Fibroblast of gingiva (primary cell): ENCODE measurements at regions not wholly inside any gene's neighbourhood (a gene's known extent, or its start where the extent isn't known, plus 50 kb on each side); places are given as distances from the start of the nearest gene placed in this dataset.

Experiments used
- DNase-seq: peaks from one replicate; pipeline ENCODE4 v3.0.0-alpha.2; 2011; ENCODE audit warnings: low read depth

DNA sequence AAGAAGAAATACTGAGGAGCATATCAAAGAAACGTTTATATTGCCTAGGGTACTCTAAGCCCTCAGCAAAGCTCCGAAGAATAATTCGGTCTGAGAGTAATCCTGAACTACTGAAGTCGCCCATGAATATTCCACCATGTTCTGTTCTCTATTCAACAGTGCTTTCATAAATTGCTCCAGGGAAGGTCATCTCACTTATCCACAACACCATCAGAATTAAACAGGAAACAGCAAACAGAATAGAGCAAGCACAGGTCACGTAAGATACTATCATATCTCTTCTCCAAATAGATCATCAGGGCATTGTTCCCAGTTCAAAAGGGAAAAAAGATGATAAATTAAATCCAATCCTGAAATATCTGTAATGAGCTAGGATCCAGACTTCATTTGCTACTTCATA is 325.6 kb downstream of the DEPDC1B start:
- no peak for DNase-seq

DNA sequence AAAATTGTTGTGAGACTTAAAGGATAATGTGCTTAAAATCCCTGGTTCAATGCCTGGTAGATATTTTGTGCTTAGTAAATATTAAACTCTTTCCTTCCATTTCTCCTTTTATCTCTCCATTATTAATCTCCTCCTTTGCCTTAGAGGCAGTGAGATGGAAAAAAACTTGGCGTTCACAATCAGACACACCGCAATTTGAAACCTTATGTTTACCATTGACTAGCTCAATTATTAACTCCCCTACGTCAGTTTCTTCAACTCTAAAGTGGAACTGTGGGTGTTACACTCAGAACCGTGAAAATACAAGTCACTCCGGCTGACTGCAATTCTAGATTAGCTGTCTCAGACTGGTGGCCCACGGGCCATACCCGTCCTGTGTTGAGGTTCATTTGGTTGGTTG is 327.2 kb downstream of the DEPDC1B start:
- DNase-seq: no peak

DNA sequence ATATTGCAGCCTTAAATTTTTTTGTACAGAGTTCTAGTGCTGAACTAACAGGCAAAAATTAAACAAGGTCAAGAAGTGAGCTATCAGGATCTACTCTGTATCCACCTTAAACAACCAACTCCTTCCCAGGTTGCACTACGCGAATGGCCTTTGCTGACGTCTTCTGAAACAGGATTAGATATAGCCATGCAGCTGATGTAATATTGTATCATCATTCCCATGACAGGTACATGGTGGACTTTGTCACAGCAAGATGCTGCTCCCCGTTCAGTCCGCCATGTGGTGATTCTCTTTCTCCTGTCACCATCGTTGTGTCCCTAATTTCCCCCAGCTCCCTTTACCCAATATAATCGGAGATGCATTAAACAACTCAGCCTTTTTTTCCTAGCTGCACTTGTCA is 328.9 kb downstream of the DEPDC1B start:
- DNase-seq: no peak

DNA sequence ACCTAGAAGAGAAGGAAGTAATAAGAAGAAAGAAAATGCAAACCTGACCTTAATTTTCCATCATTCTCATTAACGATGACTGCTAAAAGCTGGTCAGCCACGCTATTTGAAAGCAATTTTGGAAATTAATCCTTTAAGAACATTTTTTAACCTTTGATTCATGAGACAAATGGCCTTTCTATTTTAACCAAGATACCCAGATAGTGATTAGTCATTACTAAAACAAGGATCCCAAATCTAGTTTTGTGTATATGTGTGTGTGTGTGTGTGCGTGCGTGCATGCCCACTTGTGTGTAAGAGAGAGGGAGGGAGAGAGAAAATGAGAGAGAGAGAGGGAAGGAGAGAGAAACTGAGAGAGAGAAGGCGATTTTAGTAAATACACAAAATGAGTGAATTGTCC is 329.5 kb downstream of the DEPDC1B start:
- no peak for DNase-seq

DNA sequence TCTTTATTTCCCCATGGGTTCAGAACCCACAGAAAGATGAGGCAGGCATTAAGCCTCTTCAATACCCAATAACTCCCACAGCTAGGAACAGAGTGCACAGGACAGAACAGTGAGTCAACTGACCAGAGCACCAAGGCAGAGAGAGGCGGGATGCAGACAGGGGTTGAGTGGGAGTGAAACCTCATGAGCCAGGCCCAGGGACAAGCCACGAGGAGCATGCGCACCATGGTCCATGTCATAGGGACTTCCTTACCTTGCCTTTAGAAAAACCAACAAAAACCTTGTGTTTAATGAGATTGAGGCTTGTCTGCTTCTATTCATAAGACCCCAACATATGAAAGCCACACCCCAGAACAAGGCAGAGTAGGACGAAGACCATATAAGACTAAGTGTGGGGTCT is 330.6 kb downstream of the DEPDC1B start:
- no peak for DNase-seq

DNA sequence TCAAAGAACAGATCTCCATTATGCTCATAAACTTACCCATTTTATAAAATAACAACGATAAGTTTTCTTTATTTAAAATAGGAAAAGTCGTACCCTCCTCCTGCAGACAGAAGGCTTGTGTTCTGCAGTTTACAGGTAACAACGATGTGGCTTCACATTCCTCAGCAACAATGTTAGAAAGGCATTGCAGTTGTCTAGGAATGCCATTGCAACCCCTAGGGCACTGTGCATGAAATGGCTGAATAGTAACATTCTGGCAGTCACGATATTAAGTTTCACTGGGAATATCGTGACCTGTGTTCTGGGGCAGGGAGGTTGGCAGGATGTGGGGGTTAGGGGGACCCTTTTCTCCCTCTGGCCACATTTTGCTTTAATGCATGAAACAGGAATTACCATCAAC is 331.9 kb downstream of the DEPDC1B start:
- DNase-seq: no peak

DNA sequence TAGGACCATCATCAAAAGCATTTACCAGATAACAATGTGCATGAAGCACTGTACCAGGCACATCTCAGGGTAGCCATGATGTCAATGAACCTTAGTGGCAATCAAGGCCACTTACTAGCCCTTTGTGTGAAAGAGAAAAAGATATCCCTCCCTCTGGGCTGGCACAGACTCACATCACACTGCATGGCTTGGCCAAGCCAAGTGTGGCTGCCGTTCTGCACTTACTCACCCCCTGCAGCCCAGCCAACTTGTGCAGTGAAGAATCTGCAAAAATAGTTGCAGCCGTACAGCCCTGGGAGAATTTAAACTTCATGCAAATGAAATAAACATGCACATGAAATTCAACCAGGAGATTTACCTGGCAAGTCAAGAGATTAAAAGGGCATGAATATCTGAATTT is 333.5 kb downstream of the DEPDC1B start:
- no peak for DNase-seq

DNA sequence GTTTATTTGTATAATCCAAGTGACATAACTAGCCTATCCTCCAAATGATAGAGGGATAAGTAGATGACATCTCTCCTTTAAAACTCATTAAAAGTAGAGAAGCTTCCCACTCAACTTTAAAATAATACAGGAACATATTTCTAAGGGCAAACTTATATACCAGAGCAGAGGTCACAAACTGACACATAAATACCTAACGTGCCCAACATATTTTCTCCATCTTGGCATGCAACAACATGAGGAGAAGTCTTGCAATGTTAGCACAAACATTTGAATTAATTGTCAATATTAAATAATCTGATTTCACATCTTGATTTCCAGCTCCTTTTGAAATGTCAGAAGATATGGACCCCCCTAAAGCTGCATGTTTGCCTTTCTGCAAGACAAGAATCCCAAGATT is 335.0 kb downstream of the DEPDC1B start:
- DNase-seq: no peak

DNA sequence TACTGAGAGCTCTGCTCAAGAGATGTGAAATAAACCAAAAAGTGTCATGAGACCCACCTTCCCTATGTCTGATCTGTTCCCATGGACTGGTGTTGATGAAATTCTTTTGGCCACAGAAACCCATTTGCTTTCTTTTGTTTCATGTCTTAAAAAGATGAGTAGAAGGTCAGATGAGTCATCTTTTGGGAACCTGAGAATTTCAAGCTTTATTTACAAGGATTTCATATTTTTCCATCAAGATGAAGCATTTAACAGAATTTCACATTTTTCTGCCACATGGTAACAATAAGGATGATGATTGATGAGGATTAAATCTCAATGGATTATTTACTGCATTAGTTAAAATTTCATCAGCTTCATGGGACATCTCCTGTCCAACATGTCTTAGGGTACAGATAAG is 337.8 kb downstream of the DEPDC1B start:
- DNase-seq: no peak

DNA sequence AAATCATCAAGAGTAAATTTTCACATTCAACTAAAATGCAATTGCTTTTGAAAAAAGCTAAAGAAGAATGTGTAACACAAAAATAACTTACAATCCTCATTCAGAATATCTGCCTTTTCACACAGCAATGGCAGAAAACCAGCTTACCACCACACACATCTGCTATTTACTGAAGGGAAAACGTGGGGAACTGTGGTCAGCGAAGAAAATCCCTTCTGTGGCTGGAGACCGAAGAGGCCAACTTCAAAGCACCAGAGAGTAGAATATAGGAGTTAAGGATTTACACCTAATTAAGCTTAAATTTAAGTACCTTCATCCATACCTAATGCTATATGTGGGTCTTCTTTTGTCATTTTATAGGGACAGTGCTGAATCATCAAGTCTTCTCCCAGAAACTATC is 339.6 kb downstream of the DEPDC1B start:
- no peak for DNase-seq

DNA sequence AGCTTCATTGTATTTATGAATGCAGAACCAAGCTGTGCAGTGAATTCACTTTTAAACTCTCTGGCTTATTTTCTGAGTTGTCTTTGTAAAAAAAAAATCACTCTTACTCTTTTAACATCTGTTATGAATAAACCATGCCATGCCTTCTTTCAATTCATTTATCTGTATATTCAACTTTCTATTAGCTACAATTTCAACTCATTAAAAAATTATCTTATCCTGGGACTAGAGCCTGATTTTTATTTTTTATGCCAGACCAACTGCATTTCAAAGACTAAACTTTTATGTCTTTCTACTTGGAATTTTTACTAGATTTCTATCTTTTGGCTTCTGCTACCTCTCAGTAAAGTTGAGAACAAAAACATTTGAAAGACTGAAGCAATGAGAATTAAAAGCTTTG is 342.7 kb downstream of the DEPDC1B start:
- DNase-seq: no peak

DNA sequence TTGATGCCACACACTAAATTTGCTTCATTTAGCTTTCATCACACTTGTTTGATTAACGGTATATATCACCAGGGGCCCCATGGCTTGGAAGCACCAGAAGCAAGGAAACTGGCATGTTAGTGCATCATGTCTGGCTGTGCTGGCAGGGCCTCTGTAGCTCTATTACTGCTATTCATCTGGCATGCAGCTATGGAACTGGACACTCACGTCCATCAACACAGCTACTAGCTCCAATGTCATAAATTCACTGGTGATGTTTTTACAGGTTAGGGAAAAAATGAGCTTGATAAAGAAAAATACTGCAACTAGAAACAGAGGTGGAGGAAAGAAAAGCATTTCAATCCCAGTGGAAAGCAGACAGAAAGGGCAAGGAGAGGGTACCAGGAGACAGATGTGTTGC is 343.2 kb downstream of the DEPDC1B start:
- no peak for DNase-seq

DNA sequence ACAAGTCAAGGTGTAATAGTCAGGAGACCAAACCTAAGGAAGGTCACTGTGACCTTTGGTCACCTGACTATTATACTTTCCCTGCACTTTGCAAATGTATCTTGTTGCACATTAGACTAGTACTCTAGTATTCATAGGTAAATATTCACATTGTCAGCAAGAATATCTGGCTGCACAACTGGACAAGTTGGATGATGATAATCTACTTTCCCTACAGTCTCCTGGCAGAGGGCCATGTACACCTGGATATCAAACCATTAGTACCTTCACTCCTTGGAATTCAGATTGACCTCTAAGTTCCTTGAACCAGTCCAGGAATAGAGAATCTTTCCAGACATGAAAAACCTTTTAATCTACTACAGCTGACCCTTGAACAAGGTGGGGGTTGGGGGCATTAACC is 344.8 kb downstream of the DEPDC1B start:
- no peak for DNase-seq

DNA sequence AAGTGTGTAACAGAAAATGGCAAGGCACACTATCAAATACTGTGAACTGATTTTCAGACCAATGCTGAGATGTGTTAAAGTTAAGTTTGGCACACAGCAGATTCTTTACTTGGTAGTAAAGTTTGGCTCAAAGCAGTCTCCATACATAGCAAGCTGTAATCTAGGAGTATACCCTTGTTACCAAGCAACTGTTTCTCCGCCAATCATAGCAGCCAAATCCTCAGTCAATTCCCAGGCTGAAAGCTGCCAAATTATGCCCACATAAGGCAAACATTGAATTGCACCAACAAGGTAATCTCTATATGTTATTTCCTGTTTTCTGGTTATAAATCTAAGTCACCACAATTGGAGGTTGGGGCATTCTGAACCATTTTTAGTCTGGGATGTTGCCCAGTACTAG is 345.7 kb downstream of the DEPDC1B start:
- no peak for DNase-seq

DNA sequence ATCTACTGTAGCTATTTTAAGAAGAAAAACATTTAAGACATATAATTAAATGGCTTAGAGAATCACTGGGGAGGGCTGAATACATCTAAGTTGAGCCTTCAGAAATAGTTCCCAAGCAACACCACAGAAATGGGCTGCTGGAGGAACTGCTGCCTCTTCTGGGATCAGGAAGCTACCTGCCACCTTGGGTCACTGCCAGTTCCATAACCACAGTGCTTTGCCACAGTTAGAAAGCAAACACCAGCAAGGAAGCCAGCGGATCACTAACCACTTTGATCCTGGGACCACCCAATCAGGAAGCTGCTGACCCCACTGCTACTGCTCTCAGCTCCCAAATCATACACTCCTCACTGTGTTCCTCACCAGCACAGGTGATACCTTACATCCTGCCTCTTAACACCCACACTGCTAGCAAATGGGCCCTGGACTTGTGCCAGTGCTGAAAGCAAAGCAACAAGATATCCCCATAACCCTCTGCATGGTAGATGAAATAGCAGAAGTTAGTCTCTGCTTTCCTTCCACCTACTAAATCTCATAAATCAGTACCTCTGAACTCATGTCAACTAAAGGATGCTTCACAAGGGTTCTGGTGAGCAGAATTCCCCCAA is 346.9 kb downstream of the DEPDC1B start:
- no peak for DNase-seq

DNA sequence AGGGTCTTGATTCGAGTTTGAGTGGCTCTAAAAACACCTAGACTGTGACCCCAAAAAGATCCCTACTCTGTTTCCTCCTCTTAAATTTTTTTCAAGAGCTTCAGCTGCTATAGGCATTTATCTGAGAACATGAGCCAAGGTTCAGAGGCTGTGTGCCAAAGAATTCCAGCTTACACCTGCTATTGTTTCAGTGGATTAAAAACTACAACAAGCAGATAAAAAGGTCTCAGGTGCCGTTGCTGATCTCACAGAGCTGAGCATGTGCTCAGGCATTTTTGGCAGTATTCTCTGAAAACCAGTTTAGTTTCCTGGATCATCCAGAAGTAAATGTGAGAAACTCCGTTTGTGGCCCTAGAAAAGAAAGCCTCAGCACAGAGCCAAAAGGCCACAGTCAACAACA is 349.2 kb downstream of the DEPDC1B start:
- DNase-seq: no peak

DNA sequence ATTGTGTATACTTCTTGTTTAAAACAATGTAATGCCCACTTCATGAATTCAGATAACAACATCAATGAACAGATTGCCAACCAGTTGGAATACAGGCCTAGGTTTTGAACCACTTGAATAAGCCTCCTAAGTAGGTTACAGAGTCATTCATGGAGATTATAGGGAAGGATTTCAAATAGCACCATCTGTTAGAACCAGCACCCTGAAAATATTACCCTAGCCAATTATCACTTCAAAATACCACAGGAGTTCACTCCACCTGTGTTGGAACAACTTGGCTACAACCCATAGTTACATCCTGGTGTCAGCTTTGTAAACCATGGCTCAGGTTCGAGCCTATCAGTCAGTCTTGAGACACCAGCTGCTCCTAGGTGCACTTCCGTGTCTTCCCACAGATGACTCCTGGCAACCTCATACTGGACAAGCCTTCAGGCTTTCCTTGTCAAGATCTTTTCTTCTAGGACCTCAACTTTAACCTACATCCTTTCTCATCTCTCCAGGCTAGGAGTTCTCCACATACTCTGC is 350.0 kb downstream of the DEPDC1B start:
- DNase-seq: no peak

DNA sequence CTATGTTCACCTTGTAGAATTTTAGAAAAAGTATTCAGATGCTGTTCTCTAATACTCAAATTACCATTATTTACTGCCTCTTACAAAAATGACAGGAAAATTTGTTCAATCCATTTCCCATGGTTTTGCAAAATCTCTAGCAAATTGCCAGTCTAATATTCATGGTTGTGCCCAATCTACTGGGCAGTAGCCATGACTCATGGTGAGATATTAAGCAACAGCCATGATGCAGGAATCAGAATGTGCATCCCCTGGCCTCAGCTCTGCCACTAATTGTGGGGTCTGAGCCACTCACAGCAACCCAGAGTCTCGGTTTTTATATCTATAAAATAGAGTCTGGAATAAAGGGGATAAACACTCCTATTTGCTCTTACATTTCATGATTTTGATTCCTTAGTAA is 353.6 kb downstream of the DEPDC1B start:
- no peak for DNase-seq

DNA sequence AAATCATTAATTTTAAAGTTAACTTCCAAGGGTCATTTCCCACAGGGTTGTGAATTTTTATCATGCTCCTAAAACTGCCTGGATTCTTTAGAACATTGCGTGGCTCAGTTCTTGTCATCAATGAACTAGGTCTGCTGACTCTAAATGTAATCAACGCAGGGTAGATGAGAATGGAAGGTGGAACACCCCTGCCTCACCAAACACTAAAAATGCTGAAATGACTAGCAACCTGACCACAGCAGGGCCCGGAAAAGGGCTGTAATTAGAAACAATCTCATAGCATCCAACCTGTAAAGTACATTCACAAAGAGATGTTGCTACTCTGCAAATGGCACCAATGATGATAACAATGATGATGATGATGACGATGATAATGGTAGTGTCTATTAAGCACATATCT is 356.9 kb downstream of the DEPDC1B start:
- DNase-seq: no peak

DNA sequence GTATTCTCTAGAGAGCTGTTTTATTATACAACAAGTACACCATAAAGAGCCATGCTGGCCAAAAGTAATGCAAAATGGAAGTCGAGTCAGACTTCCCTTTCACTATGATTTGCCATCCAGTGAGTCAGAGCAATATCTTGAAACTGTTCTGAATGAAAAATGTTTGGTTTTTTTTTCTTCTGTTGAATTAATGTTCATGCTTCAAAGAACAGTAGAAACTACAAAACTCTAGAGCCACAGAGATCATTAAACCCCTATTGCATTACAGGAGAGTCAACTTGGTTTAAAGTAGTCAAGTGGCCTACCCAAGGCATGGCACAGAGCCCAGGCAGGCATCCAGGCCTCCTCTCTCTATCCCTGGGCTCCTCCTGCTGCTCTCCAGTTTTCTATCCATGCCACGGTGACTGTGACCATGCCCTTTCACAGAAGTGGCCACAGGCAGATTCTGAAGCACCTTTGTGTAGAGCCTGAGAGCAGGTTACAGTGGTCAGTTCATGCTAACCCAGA is 358.9 kb downstream of the DEPDC1B start:
- DNase-seq: no peak

DNA sequence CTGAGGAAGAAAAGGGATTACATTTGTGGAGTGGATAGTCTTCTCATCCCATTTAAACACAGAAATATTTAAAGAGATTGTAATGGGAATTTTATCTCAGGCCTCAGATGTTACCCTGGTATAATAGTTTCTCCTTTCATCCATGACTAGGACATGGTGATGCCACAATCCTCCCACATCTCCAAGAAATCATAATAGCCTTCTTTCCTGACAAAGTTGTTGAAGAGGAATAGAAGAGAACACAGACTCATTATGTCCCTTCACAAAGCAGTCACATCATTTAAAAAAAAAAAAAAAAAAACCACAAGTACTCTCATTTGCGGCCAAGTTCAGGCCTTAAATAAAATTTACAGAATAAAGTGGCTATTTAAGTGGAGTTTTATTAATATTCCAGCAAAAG is 359.6 kb downstream of the DEPDC1B start:
- DNase-seq: no peak

DNA sequence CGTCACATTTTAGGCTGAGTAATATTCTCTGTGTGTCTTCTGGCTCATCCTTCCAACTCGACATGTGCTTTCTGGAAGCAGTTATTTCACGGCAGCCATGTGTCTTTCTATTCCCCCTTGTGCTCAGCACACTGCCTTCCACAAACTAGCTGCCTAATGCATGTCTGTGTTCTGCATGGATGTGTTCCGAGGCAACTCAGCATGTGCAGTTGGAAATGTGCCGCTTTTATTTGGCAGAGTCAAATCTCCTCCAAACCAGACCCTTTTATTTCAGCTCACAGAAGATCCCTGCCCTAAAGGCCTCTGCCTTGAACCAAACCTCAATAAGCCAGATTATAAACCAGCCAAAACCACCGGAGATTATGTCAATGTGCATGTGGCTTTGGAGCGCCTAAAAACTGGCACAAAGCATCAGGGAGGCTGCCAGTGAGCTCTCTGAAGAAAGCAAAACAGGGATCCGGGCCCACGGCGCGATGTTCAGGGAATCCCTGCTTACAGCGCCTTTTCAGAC is 360.2 kb downstream of the DEPDC1B start:
- peak; percentile 38 for DNase-seq

DNA sequence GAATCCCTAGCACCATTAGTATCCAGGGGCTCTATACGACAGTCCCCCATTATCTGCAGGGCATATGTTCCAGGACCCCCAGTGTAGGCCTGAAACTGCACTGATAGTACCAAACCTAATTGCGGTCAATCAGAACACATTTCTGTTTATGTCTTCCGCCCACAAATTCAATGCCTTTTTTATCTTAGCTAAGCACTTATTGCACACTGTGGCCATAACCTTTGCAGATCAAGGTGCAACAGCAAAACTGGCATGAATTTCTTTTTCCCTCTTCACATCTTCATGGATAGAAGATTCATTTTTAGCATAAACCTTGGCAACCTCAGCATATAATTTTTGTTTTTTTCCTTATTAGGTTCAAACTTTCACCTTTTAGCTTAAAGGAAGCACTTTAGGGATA is 361.1 kb downstream of the DEPDC1B start:
- DNase-seq: no peak

DNA sequence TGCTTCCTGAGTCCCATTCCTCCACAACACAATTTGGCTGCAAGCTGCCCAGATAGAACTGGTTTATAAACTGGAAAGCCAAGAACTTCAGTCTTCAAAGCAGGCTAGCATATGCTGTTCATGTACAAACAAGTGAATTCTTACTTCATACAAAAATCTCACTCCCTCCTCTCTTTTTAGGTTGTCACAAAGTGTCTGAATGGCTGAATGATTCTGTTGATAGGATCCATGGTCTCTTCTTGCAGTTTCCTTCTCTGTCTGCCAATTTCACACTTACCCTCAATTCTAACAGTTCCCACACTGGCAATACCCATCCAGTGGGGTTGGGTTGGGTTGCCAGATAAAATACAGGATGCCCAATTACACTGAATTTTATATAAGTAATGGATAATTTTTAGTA is 363.5 kb downstream of the DEPDC1B start:
- DNase-seq: no peak
